DMS153 treated with DMSO at 0.1 percent for 48 hours (cell line): ENCODE measurements at regions not wholly inside any gene's neighbourhood (a gene's known extent, or its start where the extent isn't known, plus 50 kb on each side); places are given as distances from the start of the nearest gene placed in this dataset.
"Not testable (repeated sequence)": the region's sequence is repeated elsewhere in the genome, so short reads cannot be mapped to it uniquely, and the experiment has no call there.

Experiments
- DNase-seq: peaks from one replicate; lab custom pipeline; 2025; ENCODE audit not compliant: unreplicated experiment; lab: John Stamatoyannopoulos, UW

DNA sequence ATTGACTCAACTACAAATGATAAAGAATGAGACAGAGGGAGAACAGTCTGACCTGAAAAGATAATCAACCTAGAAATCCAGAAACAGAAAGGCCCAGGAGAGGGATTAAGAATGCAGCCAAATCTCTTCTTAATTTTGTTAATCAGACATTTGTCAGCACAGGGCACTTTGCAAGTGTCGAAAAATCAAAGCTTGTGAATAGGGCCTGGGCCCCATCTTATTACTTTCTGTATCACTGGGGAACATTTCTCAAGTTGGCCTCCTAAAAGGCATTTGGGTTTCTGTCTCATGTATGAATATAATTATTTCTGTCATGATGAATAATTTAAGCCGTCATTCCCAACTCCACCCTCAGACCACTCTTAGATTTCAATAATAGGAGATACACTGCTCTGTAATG lies 308.4 kb upstream of the PRKCQ start:
- DNase-seq: no peak

DNA sequence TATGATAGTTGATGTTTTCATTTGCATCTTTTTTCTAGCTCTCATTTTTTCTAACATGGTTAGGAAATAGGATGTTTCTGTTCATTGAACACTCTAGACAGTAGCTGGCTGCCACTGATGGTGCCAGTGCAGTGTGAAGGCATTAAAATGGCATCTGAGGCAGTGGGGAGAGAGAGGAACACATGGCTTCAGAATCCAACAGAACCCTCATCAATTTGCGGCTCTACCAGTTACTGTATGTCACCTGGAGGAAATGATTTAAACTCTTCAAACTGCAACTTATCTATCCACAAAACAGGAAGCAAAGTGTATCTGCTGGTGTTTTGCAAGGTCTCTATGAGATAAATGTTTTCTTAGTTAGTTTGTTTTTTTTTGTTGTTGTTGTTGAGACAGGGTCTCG lies 305.2 kb upstream of the PRKCQ start:
- DNase-seq: no peak

DNA sequence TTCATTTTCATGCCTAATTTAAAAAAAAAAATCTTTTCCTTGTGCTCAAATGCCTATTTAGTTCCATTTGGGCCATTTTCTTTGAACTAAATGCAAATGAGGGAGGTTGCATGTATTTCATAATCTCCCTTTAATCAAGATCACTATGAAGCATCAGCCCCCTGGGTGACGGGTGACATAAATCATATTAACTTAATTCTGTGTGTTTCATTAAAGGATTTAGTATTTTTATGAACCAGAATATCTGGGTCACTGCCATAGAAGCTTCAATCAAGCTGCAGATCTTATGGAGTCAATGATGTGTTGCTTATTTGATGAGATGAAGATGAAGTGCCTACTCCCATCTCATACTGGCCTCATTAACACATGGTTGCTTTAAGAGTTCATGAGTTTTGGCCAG lies 301.9 kb upstream of the PRKCQ start:
- no peak for DNase-seq

DNA sequence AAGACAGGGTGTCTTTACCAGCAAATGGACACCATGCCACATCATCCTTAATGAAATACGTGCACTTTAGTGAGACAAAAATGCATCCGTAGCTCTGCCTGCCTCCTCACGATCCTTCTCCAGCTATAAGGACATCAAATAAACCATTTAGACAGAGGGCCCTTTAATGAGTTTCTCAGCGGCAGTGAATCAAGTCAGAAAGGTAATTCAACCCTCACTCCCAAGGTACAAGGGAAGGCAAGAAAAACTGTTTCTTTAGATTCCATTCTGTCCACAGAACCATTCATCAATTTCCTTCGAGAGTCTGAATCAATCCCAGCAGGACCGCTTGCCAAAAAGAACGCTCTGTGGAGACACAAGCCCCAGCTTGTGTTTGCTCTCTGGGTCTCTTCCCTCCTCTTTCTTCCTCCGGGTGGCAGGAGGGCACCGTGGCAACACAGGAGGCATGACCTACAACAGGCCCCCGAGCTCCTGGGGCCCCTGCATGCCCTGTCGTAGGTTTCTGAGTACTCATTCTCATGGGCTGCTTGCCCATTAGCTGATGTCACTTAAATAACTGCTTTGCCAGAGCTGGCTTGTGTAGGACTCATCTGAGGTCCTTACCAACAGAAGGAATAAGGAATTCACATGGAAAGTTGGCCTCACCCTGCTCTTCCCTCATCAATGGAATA lies 297.8 kb upstream of the PRKCQ start:
- no peak for DNase-seq

DNA sequence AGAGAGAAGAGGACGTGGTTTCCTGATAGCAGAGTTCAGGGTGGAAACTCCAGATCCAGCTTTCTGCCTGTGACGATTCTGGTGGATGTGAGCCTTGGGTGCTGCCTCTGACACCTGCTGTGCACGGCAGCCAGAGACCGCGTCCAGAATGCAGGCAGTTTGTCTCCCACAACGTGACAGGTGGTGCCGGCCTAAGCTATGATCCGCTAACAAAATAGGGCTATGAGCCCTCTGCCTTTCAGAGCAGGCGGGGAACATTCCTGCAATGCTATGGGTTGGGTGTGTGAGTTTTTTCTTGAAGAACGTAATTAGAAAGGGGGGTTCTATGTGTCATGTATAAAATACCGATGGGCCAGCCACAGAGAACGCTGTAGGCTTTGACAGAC lies 297.3 kb upstream of the PRKCQ start:
- no peak for DNase-seq

DNA sequence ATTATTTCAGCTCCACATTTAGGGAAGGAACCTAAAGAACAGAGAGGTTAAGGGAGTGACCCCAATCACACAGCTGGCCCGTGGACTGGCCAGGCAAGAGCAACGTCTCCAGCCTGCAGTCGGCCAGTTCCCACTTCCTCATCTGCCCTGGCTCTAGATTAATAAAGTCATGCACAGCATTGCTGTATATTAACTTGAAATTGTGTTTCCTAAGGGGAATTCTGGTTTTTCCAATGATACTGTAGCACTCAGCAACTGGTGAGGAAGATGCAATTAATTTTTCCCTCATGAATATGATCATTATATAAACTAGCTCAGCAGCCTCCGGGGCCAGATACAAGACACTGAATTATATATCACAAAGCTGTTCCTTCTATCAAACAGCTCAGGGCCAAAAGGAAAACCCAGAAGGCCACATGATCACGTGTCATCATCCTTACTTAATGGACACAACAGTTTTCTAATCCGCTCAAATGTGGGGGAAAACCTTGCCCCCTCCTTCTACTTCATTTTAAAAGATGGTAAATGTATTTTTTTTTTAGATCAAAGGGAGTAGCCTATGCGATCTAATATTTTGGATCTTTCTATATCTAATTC lies 295.3 kb upstream of the PRKCQ start:
- DNase-seq: no peak

DNA sequence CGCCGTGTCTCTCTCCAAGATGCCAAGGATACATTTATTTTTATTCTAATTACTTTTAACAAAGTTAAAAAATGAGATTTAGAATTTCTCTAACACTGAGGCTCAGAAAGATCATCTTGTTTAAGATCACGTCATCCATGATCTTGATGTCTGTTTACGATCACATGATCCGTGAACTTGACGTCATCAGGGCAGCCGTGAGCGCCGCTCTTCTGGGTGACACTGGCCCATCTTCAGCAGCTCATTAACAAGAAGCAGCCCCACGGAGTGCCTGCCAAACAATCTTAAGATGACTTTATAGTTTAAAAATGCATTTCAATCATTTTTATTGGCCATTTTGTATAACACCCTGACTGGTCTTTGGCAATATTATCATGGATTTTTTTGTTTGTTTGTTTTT lies 291.1 kb upstream of the PRKCQ start:
- no peak for DNase-seq

DNA sequence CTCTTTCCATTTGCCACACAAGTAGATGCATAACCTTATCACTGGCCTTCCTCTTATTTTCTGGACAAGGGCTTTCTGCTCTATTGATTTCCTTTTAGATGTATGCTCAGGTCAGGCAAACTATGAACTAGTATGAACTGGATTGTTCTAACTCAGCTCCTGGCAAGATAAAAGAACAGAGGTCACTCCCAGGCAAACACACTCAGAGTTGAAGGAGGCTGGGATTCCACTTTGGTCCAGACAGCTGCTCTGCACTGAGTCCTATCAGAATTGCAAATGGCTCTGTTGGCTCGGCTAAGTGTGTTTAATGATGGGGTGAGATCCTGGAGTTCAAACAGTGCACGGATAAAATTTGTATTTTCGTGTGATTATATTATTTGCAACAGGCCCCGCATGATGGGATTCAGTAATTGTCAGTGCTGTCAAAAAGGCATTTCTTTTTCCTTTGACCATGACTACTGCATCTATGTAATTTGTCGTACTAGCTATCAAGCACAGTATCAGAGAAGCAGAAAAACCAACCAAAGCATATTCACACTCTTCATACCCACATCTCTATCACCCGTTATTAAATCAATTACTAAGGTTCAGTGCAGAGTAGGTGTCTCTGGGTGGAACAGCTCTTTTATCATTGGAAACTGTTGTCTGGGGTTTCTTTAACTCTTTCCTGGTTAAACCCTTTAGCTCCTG lies 288.1 kb upstream of the PRKCQ start:
- no peak for DNase-seq

DNA sequence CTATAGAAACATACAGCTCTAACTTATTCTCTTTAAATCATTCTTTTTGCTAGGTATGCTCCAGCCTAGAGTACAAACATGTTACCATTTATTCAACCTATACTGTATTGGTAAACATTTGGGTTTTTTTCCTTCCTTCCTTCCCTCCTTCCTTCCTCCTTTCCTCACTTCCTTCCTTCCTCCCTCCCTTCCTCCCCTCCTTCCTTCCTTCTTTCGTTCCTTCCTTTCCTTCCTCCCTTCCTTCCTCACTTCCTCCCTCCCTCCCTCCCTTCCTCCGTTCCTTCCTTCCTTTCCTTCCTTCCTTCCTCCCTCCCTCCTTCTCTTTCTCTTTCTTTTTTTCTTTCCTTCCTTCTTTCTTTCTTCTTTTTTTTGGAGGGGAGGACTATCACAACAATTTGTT lies 286.7 kb upstream of the PRKCQ start:
- no peak for DNase-seq

DNA sequence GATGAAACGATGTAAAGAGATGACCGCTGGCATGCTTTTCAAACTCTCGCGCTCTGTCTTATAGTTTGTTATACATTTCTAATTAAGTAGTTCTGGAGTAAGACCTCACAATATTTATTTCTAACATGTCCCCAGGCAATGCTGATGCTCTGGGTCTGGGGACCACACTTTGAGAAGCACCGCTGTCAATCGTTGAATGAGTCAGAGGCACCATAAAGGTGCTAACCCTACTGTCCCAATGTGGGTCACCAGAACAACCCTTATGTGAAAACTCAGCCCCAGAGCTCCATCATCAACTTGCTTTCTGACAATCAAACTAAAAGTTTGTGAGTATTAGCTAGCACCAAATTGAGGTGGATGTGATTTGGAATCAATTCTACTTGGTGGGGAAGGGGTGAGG lies 284.1 kb upstream of the PRKCQ start:
- no peak for DNase-seq

DNA sequence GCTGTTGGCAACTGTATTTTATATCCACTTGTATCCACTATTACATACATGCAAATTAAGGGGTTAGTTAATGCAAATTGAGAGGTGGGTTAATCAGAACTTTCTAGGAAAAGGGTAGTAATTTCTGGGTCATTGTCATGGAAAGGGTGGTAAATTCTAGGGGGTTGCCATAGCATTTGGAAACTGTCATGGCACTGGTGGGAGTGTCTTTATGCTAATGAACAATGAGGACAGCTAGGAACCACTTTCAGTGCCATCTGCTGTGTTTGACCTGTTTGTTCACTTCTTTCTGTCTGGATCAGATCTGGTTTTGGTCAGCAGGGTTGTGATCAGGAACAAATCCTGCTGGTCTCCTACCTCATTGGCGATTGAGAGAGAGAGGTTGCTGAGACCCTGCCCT lies 283.3 kb upstream of the PRKCQ start:
- no peak for DNase-seq

DNA sequence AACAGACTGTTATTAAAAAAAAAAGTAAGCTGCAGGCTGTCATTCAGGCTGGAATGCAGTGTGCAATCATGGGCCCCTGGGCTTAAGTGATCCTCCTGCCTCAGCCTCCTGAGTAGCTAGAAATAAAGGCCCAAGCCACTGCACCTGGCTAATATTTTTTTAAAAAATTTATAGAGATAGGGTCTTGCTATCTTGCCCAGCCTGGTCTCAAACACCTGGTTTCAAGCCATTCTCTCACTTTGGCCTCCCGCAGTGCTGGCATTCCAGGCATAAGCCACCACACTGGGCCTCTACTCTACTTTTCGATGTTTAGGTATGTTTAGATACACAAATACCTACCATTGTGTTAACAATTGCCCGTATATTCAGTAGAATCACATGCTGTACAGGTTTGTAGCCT lies 270.4 kb upstream of the PRKCQ start:
- DNase-seq: no peak

DNA sequence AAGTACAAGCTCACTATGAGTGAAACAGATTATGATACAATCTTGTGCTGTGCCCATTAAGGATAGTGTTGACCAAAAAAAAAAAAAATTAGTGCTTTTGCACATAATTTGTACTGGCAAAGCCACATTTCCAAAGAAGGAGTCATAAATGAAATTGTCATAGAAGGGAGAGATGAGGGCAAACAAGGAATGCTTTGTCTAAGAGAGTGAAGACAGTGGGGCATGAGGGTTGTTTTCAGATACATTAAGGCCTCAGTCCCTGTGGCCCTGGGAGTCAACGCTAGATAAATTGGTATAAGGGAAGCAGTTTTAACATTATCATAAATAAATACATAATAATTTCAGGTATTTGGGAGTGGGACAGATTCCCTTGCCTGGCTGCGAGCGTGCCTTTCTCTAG lies 267.5 kb upstream of the PRKCQ start:
- no peak for DNase-seq

DNA sequence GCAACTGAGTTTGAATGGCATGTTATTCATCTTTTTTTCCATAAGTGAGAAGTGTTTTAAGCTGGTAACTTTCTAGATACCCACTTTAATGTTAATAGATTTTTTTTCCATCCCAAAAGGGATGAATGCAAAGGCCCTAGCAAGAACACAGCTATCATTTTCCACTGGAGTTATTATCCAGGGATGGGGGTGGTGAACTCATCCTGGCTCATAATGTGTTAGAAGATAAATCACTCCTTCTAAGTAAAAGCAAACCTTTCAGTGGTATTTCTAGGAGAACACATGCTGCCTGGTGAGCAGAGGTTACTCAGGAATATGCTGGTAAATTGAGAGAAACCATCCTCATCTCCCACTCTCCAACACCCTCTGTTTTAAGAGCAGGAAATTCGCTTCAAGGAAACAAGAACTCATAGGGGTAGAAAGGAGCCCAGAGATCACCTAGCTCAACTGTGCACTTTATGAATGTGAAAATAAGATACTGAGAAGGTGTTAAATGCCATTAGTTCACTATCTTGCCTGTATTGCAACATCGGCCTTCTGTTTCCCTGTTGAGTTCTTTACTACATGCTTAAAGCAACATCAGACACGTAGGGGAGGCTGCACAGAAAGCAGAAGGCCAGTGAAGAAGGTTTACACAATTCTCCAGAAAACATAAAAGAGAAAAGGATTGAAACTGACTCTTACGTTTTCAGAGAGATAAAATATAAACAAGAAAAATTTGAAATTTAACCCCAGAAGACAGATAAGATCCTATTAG lies 264.0 kb upstream of the PRKCQ start:
- no peak for DNase-seq

DNA sequence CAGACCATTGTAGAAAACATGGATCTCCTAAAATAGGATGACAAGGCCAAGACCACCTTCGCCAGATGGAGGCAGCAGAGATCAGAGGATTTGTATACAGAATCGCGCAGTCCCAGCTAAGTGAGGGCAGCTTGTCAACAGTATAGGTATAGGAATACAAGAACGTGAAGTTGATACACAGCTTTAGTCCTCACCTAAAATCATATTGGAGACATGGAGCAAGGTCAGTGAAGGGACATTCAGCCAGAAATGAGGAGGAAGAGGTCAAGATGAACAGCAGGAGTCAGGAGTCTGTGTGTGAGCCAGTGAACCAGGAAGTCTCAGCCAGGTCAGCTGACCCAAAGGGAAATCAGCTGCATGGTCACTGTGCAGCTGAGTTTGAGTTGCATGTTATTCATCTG lies 263.4 kb upstream of the PRKCQ start:
- DNase-seq: no peak

DNA sequence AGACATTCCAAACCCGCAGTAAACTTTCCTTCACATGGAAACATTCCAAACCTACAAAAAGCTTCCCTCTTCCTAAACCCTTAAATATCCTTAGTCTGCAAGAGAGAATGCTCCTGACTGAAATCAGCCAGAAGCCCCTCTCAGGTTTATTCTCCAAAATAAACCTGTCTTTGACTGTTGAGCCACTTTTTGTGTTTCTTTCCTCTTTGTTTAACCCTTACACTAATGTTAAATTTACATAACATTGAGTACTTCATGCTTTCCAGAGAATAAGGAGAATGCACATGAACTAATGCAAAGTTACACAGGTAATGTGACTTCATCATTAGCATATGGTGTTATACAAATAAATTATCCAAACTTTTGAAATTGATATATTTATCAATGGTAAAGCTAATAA lies 262.6 kb upstream of the PRKCQ start:
- no peak for DNase-seq

DNA sequence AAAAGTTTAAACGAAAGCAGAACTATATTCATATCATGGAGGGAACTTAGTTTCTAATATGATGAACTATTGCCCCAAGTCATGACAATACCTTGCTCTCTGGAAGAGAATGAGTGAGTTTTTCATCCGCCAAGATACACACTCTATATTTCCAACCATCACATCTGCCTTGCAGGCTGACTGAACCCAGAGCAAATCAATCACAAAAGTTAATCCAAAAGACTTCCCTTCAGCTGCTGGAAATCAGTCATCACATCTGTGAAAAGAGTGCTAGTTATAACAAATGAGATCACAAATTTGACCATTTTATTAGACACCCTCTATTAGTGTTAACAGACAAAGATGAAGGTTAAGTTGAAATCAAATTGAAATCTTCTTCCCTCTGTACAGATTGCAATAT lies 261.7 kb upstream of the PRKCQ start:
- no peak for DNase-seq

DNA sequence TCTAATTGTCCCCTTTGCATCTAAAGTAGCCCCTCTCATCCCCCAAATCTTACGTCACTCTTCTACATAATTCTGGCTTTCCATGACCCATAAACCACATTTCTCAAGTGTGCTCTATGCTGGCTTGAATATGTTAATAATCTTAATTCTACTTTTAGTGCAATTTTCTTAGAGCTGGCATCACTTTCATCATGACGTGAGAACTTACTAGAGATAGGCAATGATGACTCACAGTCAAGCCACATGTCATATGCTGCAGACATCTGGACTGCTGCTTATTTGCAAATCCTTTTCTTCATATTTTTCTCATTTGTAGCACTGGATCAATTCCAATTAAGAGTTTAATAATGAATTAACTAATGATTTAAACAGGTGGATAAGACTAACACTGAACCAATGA lies 260.7 kb upstream of the PRKCQ start:
- DNase-seq: no peak

DNA sequence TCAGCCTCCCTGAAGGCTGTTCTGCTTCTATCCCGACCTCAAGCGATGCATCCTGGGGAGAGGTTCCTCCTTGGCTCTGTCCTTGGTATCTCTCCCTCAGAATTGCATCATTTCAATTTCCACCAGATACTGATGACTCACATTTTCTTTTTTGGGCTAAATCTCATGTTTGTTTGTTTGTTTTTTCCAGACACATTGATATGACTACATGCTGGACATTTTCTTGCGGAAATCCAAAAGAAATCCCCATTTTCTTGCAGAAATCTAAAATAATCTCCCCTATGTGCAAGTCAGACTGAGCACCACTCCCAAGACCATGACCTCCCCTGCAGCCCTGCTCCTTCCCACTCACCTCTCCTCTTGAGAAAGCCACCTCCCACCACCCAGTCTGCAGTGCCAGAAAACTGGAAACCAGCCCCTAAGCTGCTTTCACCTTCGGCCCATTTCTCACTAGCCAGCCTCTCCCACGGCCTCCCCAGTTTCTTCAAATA lies 260.2 kb upstream of the PRKCQ start:
- DNase-seq: no peak

DNA sequence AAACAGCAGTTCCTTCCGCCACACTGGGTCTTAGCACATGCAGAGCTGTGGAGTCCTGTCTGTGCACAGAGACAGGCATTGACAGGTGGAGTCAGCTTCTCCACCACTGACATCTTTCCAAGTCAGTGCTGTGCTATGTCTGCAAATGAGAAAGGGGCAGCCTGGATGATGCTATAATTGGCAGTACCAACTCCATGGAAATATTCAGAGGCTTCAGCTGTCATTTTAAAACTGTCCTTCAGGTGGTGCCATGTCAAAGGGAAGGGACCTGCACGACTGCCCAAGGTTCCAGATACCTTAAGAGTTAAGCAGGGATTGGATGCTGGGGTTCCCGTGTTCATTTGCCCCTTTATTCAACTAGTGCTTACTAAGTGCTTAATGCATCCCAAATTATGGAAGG lies 258.0 kb upstream of the PRKCQ start:
- DNase-seq: no peak

DNA sequence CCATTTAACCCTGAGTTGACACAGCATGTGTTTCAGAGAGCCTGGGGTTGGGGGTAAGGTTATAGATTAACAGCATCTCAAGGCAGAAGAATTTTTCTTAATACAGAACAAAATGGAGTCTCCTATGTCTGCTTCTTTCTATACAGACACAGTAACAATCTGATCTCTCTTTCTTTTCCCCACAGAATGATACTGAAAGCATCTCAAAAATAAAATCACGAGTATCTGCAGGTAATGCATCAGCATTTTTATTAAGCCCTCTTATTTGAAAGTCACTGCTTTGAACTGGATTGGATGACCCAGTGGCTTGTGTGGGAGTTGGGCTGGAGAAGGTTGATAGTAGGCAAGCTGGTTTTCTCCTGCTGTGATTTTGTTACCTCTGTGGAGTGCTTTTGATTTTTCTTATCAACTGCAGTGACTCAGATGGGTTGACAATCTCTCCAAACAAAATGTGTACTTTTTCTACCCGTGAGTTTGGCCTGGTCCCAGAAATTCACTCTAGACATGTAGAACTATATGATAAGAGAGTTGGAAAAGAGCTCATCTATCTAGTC lies 253.5 kb upstream of the PRKCQ start:
- no peak for DNase-seq

DNA sequence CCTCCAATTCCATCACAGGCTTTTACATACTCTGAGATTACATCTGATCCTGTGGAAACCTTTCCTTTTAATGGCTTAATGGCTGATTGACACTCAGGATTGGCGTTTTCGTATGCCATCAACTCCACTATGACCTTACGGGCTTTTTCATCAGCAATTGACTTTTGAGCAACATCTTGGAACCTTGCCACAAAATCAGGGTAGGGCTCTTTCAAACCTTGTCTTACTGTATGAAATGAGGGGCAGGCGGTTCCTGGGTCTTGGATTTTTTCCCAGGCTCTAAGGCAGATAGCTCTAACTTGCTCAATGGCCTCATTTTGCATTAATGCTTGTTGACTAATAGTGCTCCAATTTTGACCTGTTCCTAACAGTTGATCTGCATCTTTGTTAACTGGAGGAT lies 250.9 kb upstream of the PRKCQ start:
- DNase-seq: not testable (repeated sequence)
